ENCODE measurements at regions not wholly inside any gene's neighbourhood (a gene's known extent, or its start where the extent isn't known, plus 50 kb on each side); places are given as distances from the start of the nearest gene placed in this dataset.
"Not testable (repeated sequence)": the region's sequence is repeated elsewhere in the genome, so short reads cannot be mapped to it uniquely, and the experiment has no call there.

- DNase-seq (ENCODE audit: low read depth): no peak
These were observed 177.9 kb upstream of the SOX2 start for GRCh38 chr3:181533811-181534210.

- no peak for DNase-seq (ENCODE audit: low read depth)
These were observed 181.1 kb upstream of the SOX2 start for GRCh38 chr3:181530584-181530983.

GRCh38 chr3:181521831-181522230 is 189.9 kb upstream of the SOX2 start:
- no peak for DNase-seq (ENCODE audit: low read depth)

- no peak for DNase-seq (ENCODE audit: low read depth)
These were observed 193.5 kb upstream of the SOX2 start for GRCh38 chr3:181518222-181518621.

GRCh38 chr3:181512787-181513186 is 198.9 kb upstream of the SOX2 start:
- no peak for DNase-seq (ENCODE audit: low read depth)

GRCh38 chr3:181510500-181510899 is 201.2 kb upstream of the SOX2 start:
- DNase-seq (ENCODE audit: low read depth): no peak

GRCh38 chr3:181497358-181497757 is 214.4 kb upstream of the SOX2 start:
- no peak for DNase-seq (ENCODE audit: low read depth)

- peak; percentile 4 for DNase-seq (ENCODE audit: low read depth)
These were observed 218.3 kb upstream of the SOX2 start for GRCh38 chr3:181493423-181493822.

- DNase-seq (ENCODE audit: low read depth): no peak
These were observed 223.2 kb upstream of the SOX2 start for GRCh38 chr3:181488536-181488935.

GRCh38 chr3:181487236-181487978 is 224.3 kb upstream of the SOX2 start:
- DNase-seq (ENCODE audit: low read depth): no peak

GRCh38 chr3:181486141-181486885 is 225.4 kb upstream of the SOX2 start:
- DNase-seq (ENCODE audit: low read depth): no peak

- DNase-seq (ENCODE audit: low read depth): no peak
These were observed 227.7 kb upstream of the SOX2 start for GRCh38 chr3:181484026-181484425.

- not testable (repeated sequence) for DNase-seq (ENCODE audit: low read depth)
These were observed 236.6 kb upstream of the SOX2 start for GRCh38 chr3:181475146-181475545.

GRCh38 chr3:181470349-181470748 is 241.4 kb upstream of the SOX2 start:
- DNase-seq (ENCODE audit: low read depth): no peak

- DNase-seq (ENCODE audit: low read depth): no peak
These were observed 247.6 kb upstream of the SOX2 start for GRCh38 chr3:181464033-181464694.

GRCh38 chr3:181461381-181461780 is 250.3 kb upstream of the SOX2 start:
- DNase-seq (ENCODE audit: low read depth): no peak

- no peak for DNase-seq (ENCODE audit: low read depth)
These were observed 252.2 kb upstream of the SOX2 start for GRCh38 chr3:181459516-181459915.

GRCh38 chr3:181458857-181459256 is 252.9 kb upstream of the SOX2 start:
- DNase-seq (ENCODE audit: low read depth): peak; percentile 27

GRCh38 chr3:181457756-181458155 is 254.0 kb upstream of the SOX2 start:
- DNase-seq (ENCODE audit: low read depth): no peak

GRCh38 chr3:181457190-181457589 is 254.5 kb upstream of the SOX2 start:
- DNase-seq (ENCODE audit: low read depth): peak; percentile 51

- DNase-seq (ENCODE audit: low read depth): no peak
These were observed 256.4 kb upstream of the SOX2 start for GRCh38 chr3:181455276-181455675.

- no peak for DNase-seq (ENCODE audit: low read depth)
These were observed 257.2 kb upstream of the SOX2 start for GRCh38 chr3:181454451-181455027.

Measured in M059J (cell line).